Stomach (tissue), 4 donors: ENCODE measurements at regions not wholly inside any gene's neighbourhood (a gene's known extent, or its start where the extent isn't known, plus 50 kb on each side); places are given as distances from the start of the nearest gene placed in this dataset.

Source experiments
- CTCF ChIP-seq, 7 experiments: fragments of 450-650 bp in 4 of 7; fragments of 200-600 bp in 3 of 7; sonication (generic) in 3 of 7; IDR thresholded peaks; one replicate each; pipeline ENCODE4 v1.5.1; 2016 to 2019; ENCODE audit warnings: antibody characterized with exemption in 7 of 7, control low read depth in 2 of 7, mild to moderate bottlenecking in 1 of 7
- EP300 ChIP-seq: sonication (generic); formaldehyde crosslinking; IDR thresholded peaks from one replicate; pipeline ENCODE4 v1.6.1; 2017; ENCODE audit warnings: antibody characterized with exemption
- POLR2A ChIP-seq, 4 donors: fragments of 450-650 bp; IDR thresholded peaks; one replicate each; pipeline ENCODE4 v1.6.1; 2016; ENCODE audit warnings: antibody characterized with exemption in 4 of 4, control low read depth in 2 of 4, mild to moderate bottlenecking in 1 of 4, moderate library complexity in 1 of 4

- TF ChIP-seq POLR2A (IDR thresholded peaks at IDR 0.05) (no peak), CTCF (IDR thresholded peaks at IDR 0.05) (no peak), EP300 (no peak)
Measured at GRCh38 chr9:86764221-86764624, 183.1 kb downstream of the GAS1 start.
